Esophagus squamous epithelium (tissue), 5 donors: ENCODE measurements at regions not wholly inside any gene's neighbourhood (a gene's known extent, or its start where the extent isn't known, plus 50 kb on each side); places are given as distances from the start of the nearest gene placed in this dataset.

ENCODE experiments used
- DNase-seq: peaks from one replicate; lab custom pipeline; 2025; lab: John Stamatoyannopoulos, UW
- H3K27ac ChIP-seq, 4 donors: fragments of 200-600 bp; sonication (generic); one replicate each; pipeline ENCODE4 v1.5.1; 2016 to 2019; ENCODE audit warnings: mild to moderate bottlenecking in 1 of 4
- H3K27me3 ChIP-seq, 4 donors: fragments of 200-600 bp; sonication (generic); 1 replicate in 3 of 4; 2 replicates in 1 of 4; pipeline versions ENCODE4 v1.5.1 to v1.6.0; 2017 to 2021; ENCODE audit warnings: antibody characterized with exemption in 1 of 4
- H3K36me3 ChIP-seq, 3 donors: fragments of 200-600 bp; sonication (generic); one replicate each; pipeline ENCODE4 v1.5.1; 2016 to 2019
- H3K4me1 ChIP-seq, 3 donors: fragments of 200-600 bp; sonication (generic); one replicate each; pipeline ENCODE4 v1.5.1; 2017 to 2019
- H3K4me3 ChIP-seq, 4 donors: fragments of 200-600 bp; sonication (generic); 1 replicate in 3 of 4; 2 replicates in 1 of 4; pipeline ENCODE4 v1.5.1; 2016 to 2019; ENCODE audit warnings: mild to moderate bottlenecking in 2 of 4, moderate library complexity in 1 of 4
- H3K9me3 ChIP-seq, 3 donors: fragments of 200-600 bp; sonication (generic); one replicate each; pipeline ENCODE4 v1.5.1; 2016 to 2019
- CTCF ChIP-seq, 6 experiments: fragments of 450-650 bp in 4 of 6; fragments of 200-600 bp in 2 of 6; sonication (generic) in 2 of 6; IDR thresholded peaks; one replicate each; pipeline ENCODE4 v1.5.1; 2016 to 2019; ENCODE audit warnings: antibody characterized with exemption in 6 of 6, mild to moderate bottlenecking in 4 of 6, moderate library complexity in 4 of 6
- POLR2A ChIP-seq, 4 donors: fragments of 450-650 bp; IDR thresholded peaks; one replicate each; pipeline ENCODE4 v1.6.1; 2017; ENCODE audit warnings: antibody characterized with exemption in 4 of 4, mild to moderate bottlenecking in 4 of 4, moderate library complexity in 3 of 4
- WGBS, 2 donors: methylation state at CpG; one replicate each; pipeline ENCODE4 v1.1.5; 2018; 5-methylcytosine and 5-hydroxymethylcytosine counted together
- intact Hi-C: fragments of 100-400 bp; cut with DNase I; formaldehyde crosslinking; loops from one replicate; pipeline ENCODE4 v1.15.0; 2022
- donor health status: DM: yes; HTN: yes; CAD: no.

GRCh38 chr5:167356374-167356773, 935.1 kb upstream of the WWC1 start:
- no peak for DNase-seq

GRCh38 chr5:167358868-167359492, 932.5 kb upstream of the WWC1 start:
- H3K36me3 ChIP-seq: no peaks in the 10 kb centered on the region
- H3K27me3 ChIP-seq: no peaks in the 10 kb centered on the region
- no peaks in the 10 kb centered on the region for H3K4me1 ChIP-seq
- no peak overlapping the region for H3K27ac ChIP-seq
- 44 to 59% methylated on average over 6 of the region's 6 CpGs for WGBS, 2 donors
- no peak overlapping the region for H3K4me3 ChIP-seq
- intact Hi-C loops: no loop called here
- H3K9me3 ChIP-seq: no peaks in the 10 kb centered on the region
- TF ChIP-seq CTCF (IDR thresholded peaks at IDR 0.05) (no peak), POLR2A (IDR thresholded peaks at IDR 0.05) (no peak)
- DNase-seq: no peak

More at GRCh38 chr5:167356374-167356773, 935.1 kb upstream of the WWC1 start:
- intact Hi-C loops: no loop called here
- no peaks in the 10 kb centered on the region for H3K27me3 ChIP-seq
- no peaks in the 10 kb centered on the region for H3K36me3 ChIP-seq
- WGBS, 2 donors: 64 to 88% methylated on average over 1 of the region's 1 CpG
- no peaks in the 10 kb centered on the region for H3K9me3 ChIP-seq
- no peak overlapping the region for H3K27ac ChIP-seq
- H3K4me1 ChIP-seq: no peaks in the 10 kb centered on the region
- no peak for TF ChIP-seq CTCF (IDR thresholded peaks at IDR 0.05)
- no peak for TF ChIP-seq POLR2A (IDR thresholded peaks at IDR 0.05)
- no peak overlapping the region for H3K4me3 ChIP-seq

GRCh38 chr5:167361795-167362194, 929.6 kb upstream of the WWC1 start:
- 42 to 69% methylated on average over 1 of the region's 1 CpG for WGBS, 2 donors
- no peak for TF ChIP-seq POLR2A (IDR thresholded peaks at IDR 0.05)
- TF ChIP-seq CTCF (IDR thresholded peaks at IDR 0.05): no peak
- intact Hi-C loops: no loop called here
- H3K27ac ChIP-seq: no peak overlapping the region
- H3K4me1 ChIP-seq: no peaks in the 10 kb centered on the region
- no peak overlapping the region for H3K4me3 ChIP-seq
- H3K9me3 ChIP-seq: peaks cover 0 to 7% (median 0%) of the 10 kb centered on the region in 3 donors
- no peak for DNase-seq
- H3K36me3 ChIP-seq: no peaks in the 10 kb centered on the region
- H3K27me3 ChIP-seq: no peaks in the 10 kb centered on the region

- no peaks in the 10 kb centered on the region for H3K4me1 ChIP-seq
- DNase-seq: no peak
Observed at GRCh38 chr5:167363065-167363464, 928.4 kb upstream of the WWC1 start.

More at GRCh38 chr5:167363065-167363464, 928.4 kb upstream of the WWC1 start:
- Histone ChIP-seq H3K4me3 (no peak overlapping the region), H3K27ac (no peak overlapping the region), H3K27me3 (no peaks in the 10 kb centered on the region), H3K9me3 (peaks cover 0 to 7% (median 0%) of the 10 kb centered on the region in 3 donors), H3K36me3 (no peaks in the 10 kb centered on the region)
- intact Hi-C loops: no loop called here
- no peak for TF ChIP-seq POLR2A (IDR thresholded peaks at IDR 0.05)
- no peak for TF ChIP-seq CTCF (IDR thresholded peaks at IDR 0.05)
- WGBS, 2 donors: 91 to 93% methylated on average over 2 of the region's 2 CpGs
